Panc1 (cell line): ENCODE measurements at regions not wholly inside any gene's neighbourhood (a gene's known extent, or its start where the extent isn't known, plus 50 kb on each side); places are given as distances from the start of the nearest gene placed in this dataset.

Experiments used
- ATAC-seq: fragments of 200-7000 bp; cut with Tn5 transposase; 2 replicates; pipeline ENCODE4 v1.9.1; 2020; ENCODE audit warnings: mild to moderate bottlenecking, moderate library complexity
- BruUV-seq: library from RNA; stranded (reverse); fragments of 400-500 nt; replicated peaks from 2 replicates; lab custom pipeline; 2021; lab: Mats Ljungman, UMichigan
- CTCF ChIA-PET: fragments of 300-600 bp; sonication (Branson Sonifier 250); formaldehyde crosslinking; loops from one replicate; lab custom pipeline; 2022; ENCODE audit warnings: antibody characterized with exemption; lab: Charles Lee
- POLR2A ChIA-PET: fragments of 300-600 bp; sonication (Branson Sonifier 250); formaldehyde crosslinking; loops from one replicate; lab custom pipeline; 2022; ENCODE audit warnings: antibody characterized with exemption; lab: Charles Lee
- DNase-seq: peaks from one replicate; pipeline ENCODE4 v3.0.0-alpha.2; 2010; ENCODE audit warnings: low read depth, low spot score
- H3K27ac ChIP-seq: 2 replicates; pipeline ENCODE4 v1.5.1; 2011; ENCODE audit warnings: mild to moderate bottlenecking, low read length, inconsistent platforms
- H3K27me3 ChIP-seq: fragments of 200-500 bp; sonication (Bioruptor generic); 2 replicates; pipeline ENCODE4 v1.6.0; 2014; ENCODE audit warnings: low read length, inconsistent platforms; ENCODE audit not compliant: control insufficient read depth, insufficient read depth
- H3K36me3 ChIP-seq: fragments of 200-500 bp; sonication (Bioruptor generic); 2 replicates; pipeline ENCODE4 v1.5.1; 2014; ENCODE audit warnings: inconsistent platforms, mild to moderate bottlenecking, low read length, moderate library complexity; ENCODE audit not compliant: control insufficient read depth, insufficient read depth
- H3K4me1 ChIP-seq: 2 replicates; pipeline ENCODE4 v1.5.1; 2011; ENCODE audit warnings: inconsistent platforms, mild to moderate bottlenecking, low read length, moderate library complexity; ENCODE audit not compliant: control insufficient read depth, insufficient read depth
- H3K4me3 ChIP-seq, 2 experiments: 2 replicates each; pipeline ENCODE4 v1.5.1; 2011 to 2012; ENCODE audit warnings: low read depth in 2 of 2, low read length in 2 of 2, mild to moderate bottlenecking in 2 of 2, inconsistent platforms in 1 of 2, moderate library complexity in 1 of 2
- H3K9me3 ChIP-seq: fragments of 200-500 bp; sonication (Bioruptor generic); 2 replicates; pipeline ENCODE4 v1.5.1; 2014; ENCODE audit warnings: low read depth, mild to moderate bottlenecking, inconsistent platforms, low read length, moderate library complexity; ENCODE audit not compliant: control insufficient read depth, insufficient read depth
- POLR2AphosphoS5 ChIP-seq: IDR thresholded peaks from 2 replicates; pipeline ENCODE4 v1.6.1; 2012; ENCODE audit warnings: mild to moderate bottlenecking, low read depth, low read length, moderate library complexity
- SIN3A ChIP-seq: IDR thresholded peaks from 2 replicates; pipeline ENCODE4 v1.6.1; 2012; ENCODE audit warnings: low read depth, mild to moderate bottlenecking, low read length, moderate library complexity, borderline replicate concordance; ENCODE audit not compliant: insufficient read depth
- TCF7L2 ChIP-seq: IDR thresholded peaks from 2 replicates; pipeline ENCODE4 v1.6.1; 2011; ENCODE audit warnings: mild to moderate bottlenecking, low read depth, low read length, inconsistent platforms
- in situ Hi-C: cut with HindIII; loops from 2 replicates; pipeline ENCODE4 v1.10.0; 2016; ENCODE audit warnings: low sequenced_read_pairs, low pct_unique_long_range_greater_than_20kb
- intact Hi-C: fragments of 100-400 bp; cut with micrococcal nuclease; formaldehyde crosslinking; loops from one replicate; pipeline ENCODE4 v1.10.0; 2022; ENCODE audit not compliant: unreplicated experiment
- TF ChIP-seq, protein P1 (sequence below): fragments of 450-650 bp; IDR thresholded peaks from 2 replicates; pipeline ENCODE4 v1.5.1; 2017; ENCODE audit warnings: mild to moderate bottlenecking
- TF ChIP-seq, protein P2 (sequence below), 2 experiments: IDR thresholded peaks; 2 replicates each; pipeline ENCODE4 v1.6.1; 2011 to 2012; ENCODE audit warnings: low read depth in 2 of 2, control low read depth in 1 of 2, low read length in 1 of 2, mild to moderate bottlenecking in 1 of 2, moderate library complexity in 1 of 2; ENCODE audit not compliant: insufficient read depth in 1 of 2

DNA sequence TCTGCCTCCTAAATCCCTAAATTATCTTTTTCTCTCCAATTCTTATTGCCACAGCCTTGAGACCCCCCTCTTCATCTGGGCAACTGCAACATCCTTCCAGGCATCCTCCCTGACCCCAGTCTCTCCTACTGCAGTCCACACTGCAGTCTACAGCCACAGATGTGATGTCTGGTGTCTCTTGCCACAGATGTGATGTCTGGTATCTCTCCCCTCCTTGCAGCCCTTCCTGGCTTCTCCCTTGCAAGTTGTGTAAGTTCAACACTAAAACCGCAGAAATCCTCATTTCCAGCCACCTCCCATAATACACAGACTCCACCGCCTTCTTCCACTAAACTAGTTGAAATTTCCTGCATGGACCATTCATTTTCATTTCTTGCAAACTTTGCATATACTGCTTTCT, 113.1 kb upstream of the DDX18 start:
- BruUV-seq: no TSS peak
- ChIA-PET CTCF (no interaction called here), POLR2A (no interaction called here)
- no peak for TF ChIP-seq TCF7L2
- TF ChIP-seq, protein P1, sequence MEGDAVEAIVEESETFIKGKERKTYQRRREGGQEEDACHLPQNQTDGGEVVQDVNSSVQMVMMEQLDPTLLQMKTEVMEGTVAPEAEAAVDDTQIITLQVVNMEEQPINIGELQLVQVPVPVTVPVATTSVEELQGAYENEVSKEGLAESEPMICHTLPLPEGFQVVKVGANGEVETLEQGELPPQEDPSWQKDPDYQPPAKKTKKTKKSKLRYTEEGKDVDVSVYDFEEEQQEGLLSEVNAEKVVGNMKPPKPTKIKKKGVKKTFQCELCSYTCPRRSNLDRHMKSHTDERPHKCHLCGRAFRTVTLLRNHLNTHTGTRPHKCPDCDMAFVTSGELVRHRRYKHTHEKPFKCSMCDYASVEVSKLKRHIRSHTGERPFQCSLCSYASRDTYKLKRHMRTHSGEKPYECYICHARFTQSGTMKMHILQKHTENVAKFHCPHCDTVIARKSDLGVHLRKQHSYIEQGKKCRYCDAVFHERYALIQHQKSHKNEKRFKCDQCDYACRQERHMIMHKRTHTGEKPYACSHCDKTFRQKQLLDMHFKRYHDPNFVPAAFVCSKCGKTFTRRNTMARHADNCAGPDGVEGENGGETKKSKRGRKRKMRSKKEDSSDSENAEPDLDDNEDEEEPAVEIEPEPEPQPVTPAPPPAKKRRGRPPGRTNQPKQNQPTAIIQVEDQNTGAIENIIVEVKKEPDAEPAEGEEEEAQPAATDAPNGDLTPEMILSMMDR: no peak
- no peak for TF ChIP-seq SIN3A
- TF ChIP-seq, protein P2, sequence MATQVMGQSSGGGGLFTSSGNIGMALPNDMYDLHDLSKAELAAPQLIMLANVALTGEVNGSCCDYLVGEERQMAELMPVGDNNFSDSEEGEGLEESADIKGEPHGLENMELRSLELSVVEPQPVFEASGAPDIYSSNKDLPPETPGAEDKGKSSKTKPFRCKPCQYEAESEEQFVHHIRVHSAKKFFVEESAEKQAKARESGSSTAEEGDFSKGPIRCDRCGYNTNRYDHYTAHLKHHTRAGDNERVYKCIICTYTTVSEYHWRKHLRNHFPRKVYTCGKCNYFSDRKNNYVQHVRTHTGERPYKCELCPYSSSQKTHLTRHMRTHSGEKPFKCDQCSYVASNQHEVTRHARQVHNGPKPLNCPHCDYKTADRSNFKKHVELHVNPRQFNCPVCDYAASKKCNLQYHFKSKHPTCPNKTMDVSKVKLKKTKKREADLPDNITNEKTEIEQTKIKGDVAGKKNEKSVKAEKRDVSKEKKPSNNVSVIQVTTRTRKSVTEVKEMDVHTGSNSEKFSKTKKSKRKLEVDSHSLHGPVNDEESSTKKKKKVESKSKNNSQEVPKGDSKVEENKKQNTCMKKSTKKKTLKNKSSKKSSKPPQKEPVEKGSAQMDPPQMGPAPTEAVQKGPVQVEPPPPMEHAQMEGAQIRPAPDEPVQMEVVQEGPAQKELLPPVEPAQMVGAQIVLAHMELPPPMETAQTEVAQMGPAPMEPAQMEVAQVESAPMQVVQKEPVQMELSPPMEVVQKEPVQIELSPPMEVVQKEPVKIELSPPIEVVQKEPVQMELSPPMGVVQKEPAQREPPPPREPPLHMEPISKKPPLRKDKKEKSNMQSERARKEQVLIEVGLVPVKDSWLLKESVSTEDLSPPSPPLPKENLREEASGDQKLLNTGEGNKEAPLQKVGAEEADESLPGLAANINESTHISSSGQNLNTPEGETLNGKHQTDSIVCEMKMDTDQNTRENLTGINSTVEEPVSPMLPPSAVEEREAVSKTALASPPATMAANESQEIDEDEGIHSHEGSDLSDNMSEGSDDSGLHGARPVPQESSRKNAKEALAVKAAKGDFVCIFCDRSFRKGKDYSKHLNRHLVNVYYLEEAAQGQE (IDR thresholded peaks at IDR 0.05; ENCODE audit: insufficient read depth in 1 of 2, low read depth in 2 of 2, low read length in 1 of 2): no peak
- TF ChIP-seq POLR2AphosphoS5: no peak
- Histone ChIP-seq H3K36me3 (no peaks in the 10 kb centered on the region), H3K9me3 (no peaks in the 10 kb centered on the region), H3K4me3 (no peak overlapping the region), H3K27ac (no peak overlapping the region), H3K27me3 (no peaks in the 10 kb centered on the region), H3K4me1 (no peaks in the 10 kb centered on the region)
- in situ Hi-C loops: no loop called here
- DNase-seq (no peak), ATAC-seq (no peak)
- intact Hi-C loops: no loop called here

DNA sequence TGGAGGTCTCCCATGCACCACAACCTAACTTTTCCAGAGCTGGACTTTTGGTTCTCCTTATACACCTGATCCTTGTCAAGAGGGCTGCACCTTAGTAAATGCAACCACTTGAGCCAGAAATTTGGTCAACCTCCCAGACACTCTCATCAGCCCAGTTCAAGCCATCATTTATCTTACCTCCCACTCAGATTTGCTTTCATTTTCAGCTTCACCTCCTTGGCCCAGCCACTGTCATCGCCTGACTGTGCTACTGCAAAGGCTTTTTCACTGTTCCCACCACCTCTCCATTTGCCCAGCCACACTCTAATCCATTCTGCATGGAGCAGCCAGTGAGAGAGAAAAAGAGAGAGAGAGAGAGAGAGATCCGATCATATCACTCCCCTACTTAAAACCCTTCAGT, 112.4 kb upstream of the DDX18 start:
- Histone ChIP-seq H3K27ac (no peak overlapping the region), H3K27me3 (no peaks in the 10 kb centered on the region), H3K9me3 (no peaks in the 10 kb centered on the region), H3K4me1 (no peaks in the 10 kb centered on the region), H3K4me3 (no peak overlapping the region), H3K36me3 (no peaks in the 10 kb centered on the region)
- ChIA-PET CTCF (no interaction called here), POLR2A (no interaction called here)
- intact Hi-C loops: no loop called here
- in situ Hi-C loops: no loop called here
- ATAC-seq: no peak
- no peak for DNase-seq
- no TSS peak for BruUV-seq
- TF ChIP-seq POLR2AphosphoS5: no peak
- TF ChIP-seq, protein P1: no peak
- TF ChIP-seq, protein P2 (IDR thresholded peaks at IDR 0.05; ENCODE audit: insufficient read depth in 1 of 2, low read depth in 2 of 2, low read length in 1 of 2): no peak
- no peak for TF ChIP-seq TCF7L2
- TF ChIP-seq SIN3A: no peak
